ENCODE measurements at regions not wholly inside any gene's neighbourhood (a gene's known extent, or its start where the extent isn't known, plus 50 kb on each side); places are given as distances from the start of the nearest gene placed in this dataset.

GRCh38 chr15:47890397-47891150 lies 173.3 kb downstream of the SEMA6D start:
- ATAC-seq (no peak), DNase-seq (ENCODE audit: low read depth, low spot score) (no peak)
- Histone ChIP-seq H3K27me3 (ENCODE audit: control insufficient read depth, insufficient read depth, low read length) (no peaks in the 10 kb centered on the region), H3K36me3 (ENCODE audit: control insufficient read depth, insufficient read depth, low read length) (no peaks in the 10 kb centered on the region), H3K27ac (ENCODE audit: low read length) (no peak overlapping the region), H3K4me3 (ENCODE audit: low read depth in 2 of 2, low read length in 2 of 2) (no peak overlapping the region), H3K4me1 (ENCODE audit: control insufficient read depth, insufficient read depth, low read length) (no peaks in the 10 kb centered on the region), H3K9me3 (ENCODE audit: control insufficient read depth, insufficient read depth, low read depth, low read length) (no peaks in the 10 kb centered on the region)
- POLR2A ChIA-PET: interaction anchor here (0.7 kb wide), 1 partner anchor 179 kb away, joined by 23 read pairs; no protein-coding TSS in a partner anchor
- CTCF ChIA-PET: no interaction called here
- no TSS peak for BruUV-seq (replicated peaks)
- intact Hi-C loops (cut with micrococcal nuclease; ENCODE audit: unreplicated experiment) (no loop called here), in situ Hi-C loops (cut with HindIII; ENCODE audit: low pct_unique_long_range_greater_than_20kb, low sequenced_read_pairs) (no loop called here)
- no peak for TF ChIP-seq REST (IDR thresholded peaks at IDR 0.05; ENCODE audit: insufficient read depth in 1 of 2, low read depth in 2 of 2, low read length in 1 of 2)
- no peak for TF ChIP-seq TCF7L2 (IDR thresholded peaks at IDR 0.05; ENCODE audit: low read depth, low read length)
- no peak for TF ChIP-seq CTCF (IDR thresholded peaks at IDR 0.05)
- TF ChIP-seq SIN3A (IDR thresholded peaks at IDR 0.05; ENCODE audit: borderline replicate concordance, insufficient read depth, low read depth, low read length): no peak
- TF ChIP-seq POLR2AphosphoS5 (IDR thresholded peaks at IDR 0.05; ENCODE audit: low read depth, low read length): no peak

GRCh38 chr15:47897525-47897924 lies 180.2 kb downstream of the SEMA6D start:
- Histone ChIP-seq H3K9me3 (ENCODE audit: control insufficient read depth, insufficient read depth, low read depth, low read length) (no peaks in the 10 kb centered on the region), H3K27me3 (ENCODE audit: control insufficient read depth, insufficient read depth, low read length) (no peaks in the 10 kb centered on the region), H3K36me3 (ENCODE audit: control insufficient read depth, insufficient read depth, low read length) (no peaks in the 10 kb centered on the region), H3K4me3 (ENCODE audit: low read depth in 2 of 2, low read length in 2 of 2) (no peak overlapping the region), H3K4me1 (ENCODE audit: control insufficient read depth, insufficient read depth, low read length) (no peaks in the 10 kb centered on the region), H3K27ac (ENCODE audit: low read length) (no peak overlapping the region)
- intact Hi-C loops (cut with micrococcal nuclease; ENCODE audit: unreplicated experiment) (no loop called here), in situ Hi-C loops (cut with HindIII; ENCODE audit: low pct_unique_long_range_greater_than_20kb, low sequenced_read_pairs) (no loop called here)
- ChIA-PET CTCF (no interaction called here), POLR2A (interaction anchor here (0.6 kb wide), 1 partner anchor 426 kb away, joined by 10 read pairs; no protein-coding TSS in a partner anchor)
- ATAC-seq (no peak), DNase-seq (ENCODE audit: low read depth, low spot score) (no peak)
- no peak for TF ChIP-seq REST (IDR thresholded peaks at IDR 0.05; ENCODE audit: insufficient read depth in 1 of 2, low read depth in 2 of 2, low read length in 1 of 2)
- TF ChIP-seq SIN3A (IDR thresholded peaks at IDR 0.05; ENCODE audit: borderline replicate concordance, insufficient read depth, low read depth, low read length): no peak
- no peak for TF ChIP-seq POLR2AphosphoS5 (IDR thresholded peaks at IDR 0.05; ENCODE audit: low read depth, low read length)
- TF ChIP-seq CTCF (IDR thresholded peaks at IDR 0.05): no peak
- no peak for TF ChIP-seq TCF7L2 (IDR thresholded peaks at IDR 0.05; ENCODE audit: low read depth, low read length)
- BruUV-seq (replicated peaks): no TSS peak
